ENCODE measurements at regions not wholly inside any gene's neighbourhood (a gene's known extent, or its start where the extent isn't known, plus 50 kb on each side); places are given as distances from the start of the nearest gene placed in this dataset.

DNA sequence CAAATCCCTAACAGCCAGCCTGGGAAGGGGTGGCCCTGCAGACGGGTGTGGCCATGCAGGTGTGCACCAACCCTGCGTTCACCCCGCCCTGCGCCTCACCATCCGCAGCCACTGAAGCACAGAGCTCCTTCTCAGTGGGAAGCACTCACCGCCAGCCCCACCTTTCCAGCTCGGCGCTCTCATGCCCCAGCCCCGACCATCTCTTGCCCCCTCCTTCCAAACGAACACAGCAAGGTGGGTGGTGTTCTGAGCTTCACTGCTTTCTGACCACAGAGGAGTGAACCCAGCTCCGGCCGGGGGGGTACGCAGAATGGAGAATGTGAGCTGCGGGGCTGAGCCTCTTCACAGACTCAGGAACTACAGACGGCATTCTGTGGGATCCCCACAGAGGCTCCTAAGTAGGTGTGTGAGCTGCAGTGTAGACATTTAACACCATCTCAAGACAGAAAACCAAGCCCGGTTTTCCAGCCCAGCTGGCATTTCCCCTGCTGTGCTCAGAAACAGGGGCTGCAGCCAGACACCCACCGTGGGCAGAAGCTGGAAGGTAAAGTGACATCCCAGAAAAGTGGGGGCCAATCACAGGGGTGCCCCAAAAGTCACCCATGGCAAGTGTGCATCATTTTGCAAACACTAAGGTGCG is 88.4 kb upstream of the RTL6 start:
- Histone ChIP-seq H3K4me2 (no peak overlapping the region), H3K9me3 (no peaks in the 10 kb centered on the region), H3F3A (replicated peaks; ENCODE audit: insufficient read depth) (no peaks in the 10 kb centered on the region), H3K4me1 (ENCODE audit: control insufficient read depth in 1 of 2, insufficient read depth in 2 of 2, low read depth in 1 of 2, low read length in 1 of 2) (no peaks in the 10 kb centered on the region), H3K79me2 (ENCODE audit: insufficient read depth) (no peaks in the 10 kb centered on the region), H3K27me3 (ENCODE audit: insufficient read depth) (no peaks in the 10 kb centered on the region), H3K4me3 (ENCODE audit: low read depth in 2 of 2, low read length in 1 of 2) (no peak overlapping the region), H2AFZ (ENCODE audit: low read depth) (no peak overlapping the region), H3K36me3 (replicated peaks in 1 of 2; ENCODE audit: control insufficient read depth in 1 of 2, insufficient read depth in 2 of 2, low read length in 1 of 2) (no peaks in the 10 kb centered on the region), H4K20me1 (ENCODE audit: insufficient read depth) (no peaks in the 10 kb centered on the region), H3K9ac (no peak overlapping the region), H3K9me2 (no peaks in the 10 kb centered on the region), H3K27ac (ENCODE audit: low read depth in 2 of 2, low read length in 1 of 2) (no peak overlapping the region)
- ChIA-PET CTCF (no interaction called here), POLR2A (no interaction called here)
- 64% methylated on average over 15 of the region's 18 CpGs for WGBS (ENCODE audit: low lambda C conversion rate)
- DNase-seq = no peak
- TF ChIP-seq RXRA (IDR thresholded peaks at IDR 0.05; ENCODE audit: borderline replicate concordance, low read depth) (no peak), TAF1 (IDR thresholded peaks at IDR 0.05; ENCODE audit: borderline replicate concordance, low read depth, low read length) (no peak), RCOR1 (IDR thresholded peaks at IDR 0.05; ENCODE audit: low read length) (no peak), FOXJ3 (CRISPR knock-in tag; IDR thresholded peaks at IDR 0.05) (no peak), RFX5 (IDR thresholded peaks at IDR 0.05; ENCODE audit: low read length) (no peak), POLR2AphosphoS5 (IDR thresholded peaks at IDR 0.05; ENCODE audit: low read depth, low read length) (no peak), MXI1 (IDR thresholded peaks at IDR 0.05; ENCODE audit: low read depth, low read length) (no peak)
- TF ChIP-seq, protein P1, sequence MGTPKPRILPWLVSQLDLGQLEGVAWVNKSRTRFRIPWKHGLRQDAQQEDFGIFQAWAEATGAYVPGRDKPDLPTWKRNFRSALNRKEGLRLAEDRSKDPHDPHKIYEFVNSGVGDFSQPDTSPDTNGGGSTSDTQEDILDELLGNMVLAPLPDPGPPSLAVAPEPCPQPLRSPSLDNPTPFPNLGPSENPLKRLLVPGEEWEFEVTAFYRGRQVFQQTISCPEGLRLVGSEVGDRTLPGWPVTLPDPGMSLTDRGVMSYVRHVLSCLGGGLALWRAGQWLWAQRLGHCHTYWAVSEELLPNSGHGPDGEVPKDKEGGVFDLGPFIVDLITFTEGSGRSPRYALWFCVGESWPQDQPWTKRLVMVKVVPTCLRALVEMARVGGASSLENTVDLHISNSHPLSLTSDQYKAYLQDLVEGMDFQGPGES (IDR thresholded peaks at IDR 0.05; ENCODE audit: low read depth, low read length) = no peak
- TF ChIP-seq, protein P2, sequence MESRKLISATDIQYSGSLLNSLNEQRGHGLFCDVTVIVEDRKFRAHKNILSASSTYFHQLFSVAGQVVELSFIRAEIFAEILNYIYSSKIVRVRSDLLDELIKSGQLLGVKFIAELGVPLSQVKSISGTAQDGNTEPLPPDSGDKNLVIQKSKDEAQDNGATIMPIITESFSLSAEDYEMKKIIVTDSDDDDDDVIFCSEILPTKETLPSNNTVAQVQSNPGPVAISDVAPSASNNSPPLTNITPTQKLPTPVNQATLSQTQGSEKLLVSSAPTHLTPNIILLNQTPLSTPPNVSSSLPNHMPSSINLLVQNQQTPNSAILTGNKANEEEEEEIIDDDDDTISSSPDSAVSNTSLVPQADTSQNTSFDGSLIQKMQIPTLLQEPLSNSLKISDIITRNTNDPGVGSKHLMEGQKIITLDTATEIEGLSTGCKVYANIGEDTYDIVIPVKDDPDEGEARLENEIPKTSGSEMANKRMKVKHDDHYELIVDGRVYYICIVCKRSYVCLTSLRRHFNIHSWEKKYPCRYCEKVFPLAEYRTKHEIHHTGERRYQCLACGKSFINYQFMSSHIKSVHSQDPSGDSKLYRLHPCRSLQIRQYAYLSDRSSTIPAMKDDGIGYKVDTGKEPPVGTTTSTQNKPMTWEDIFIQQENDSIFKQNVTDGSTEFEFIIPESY (IDR thresholded peaks at IDR 0.05; ENCODE audit: borderline replicate concordance, low read depth) = no peak

DNA sequence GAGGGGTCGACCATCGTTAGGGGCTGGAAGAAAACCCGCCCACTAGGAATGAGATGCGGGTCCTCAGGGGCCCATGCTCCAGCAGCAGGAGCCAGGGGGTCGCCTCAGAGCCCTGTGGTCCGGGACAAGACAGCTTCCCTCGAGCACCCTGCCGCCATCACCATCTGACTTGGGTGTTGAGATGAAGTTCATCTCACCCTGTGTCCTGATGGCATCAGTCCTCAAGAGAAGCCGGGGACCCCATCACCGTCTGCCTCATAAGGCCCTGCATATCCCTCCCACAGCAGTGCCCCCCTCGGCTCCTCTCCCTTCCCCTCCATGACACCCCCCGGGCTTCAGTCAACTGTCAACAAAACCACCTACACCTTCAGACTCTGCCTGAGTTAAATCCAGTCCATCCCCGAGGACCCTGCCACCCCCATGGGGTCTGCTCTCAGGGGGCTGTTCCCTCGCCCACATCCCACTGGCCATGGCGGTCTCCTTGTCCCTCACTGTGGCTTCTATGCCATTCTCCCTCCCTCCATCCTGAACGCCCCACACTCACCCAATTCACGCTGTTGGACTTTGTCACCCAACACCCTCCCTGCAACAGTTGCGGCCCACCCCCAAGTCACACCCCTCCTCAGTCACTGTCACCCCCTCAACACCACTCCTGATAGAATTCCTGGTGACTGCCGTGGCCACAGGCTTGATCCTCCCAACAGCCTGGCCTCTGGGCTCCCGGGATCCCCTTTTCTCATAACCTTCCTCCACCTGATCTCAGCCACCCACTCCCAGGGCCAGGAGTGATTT is 87.7 kb upstream of the RTL6 start:
- ChIA-PET CTCF (no interaction called here), POLR2A (no interaction called here)
- TF ChIP-seq TEAD4 (IDR thresholded peaks at IDR 0.05; ENCODE audit: borderline replicate concordance, insufficient read depth) = no peak
- TF ChIP-seq SIN3A (IDR thresholded peaks at IDR 0.05; ENCODE audit: borderline replicate concordance, low read depth, low read length) = no peak
- TF ChIP-seq, protein P3, sequence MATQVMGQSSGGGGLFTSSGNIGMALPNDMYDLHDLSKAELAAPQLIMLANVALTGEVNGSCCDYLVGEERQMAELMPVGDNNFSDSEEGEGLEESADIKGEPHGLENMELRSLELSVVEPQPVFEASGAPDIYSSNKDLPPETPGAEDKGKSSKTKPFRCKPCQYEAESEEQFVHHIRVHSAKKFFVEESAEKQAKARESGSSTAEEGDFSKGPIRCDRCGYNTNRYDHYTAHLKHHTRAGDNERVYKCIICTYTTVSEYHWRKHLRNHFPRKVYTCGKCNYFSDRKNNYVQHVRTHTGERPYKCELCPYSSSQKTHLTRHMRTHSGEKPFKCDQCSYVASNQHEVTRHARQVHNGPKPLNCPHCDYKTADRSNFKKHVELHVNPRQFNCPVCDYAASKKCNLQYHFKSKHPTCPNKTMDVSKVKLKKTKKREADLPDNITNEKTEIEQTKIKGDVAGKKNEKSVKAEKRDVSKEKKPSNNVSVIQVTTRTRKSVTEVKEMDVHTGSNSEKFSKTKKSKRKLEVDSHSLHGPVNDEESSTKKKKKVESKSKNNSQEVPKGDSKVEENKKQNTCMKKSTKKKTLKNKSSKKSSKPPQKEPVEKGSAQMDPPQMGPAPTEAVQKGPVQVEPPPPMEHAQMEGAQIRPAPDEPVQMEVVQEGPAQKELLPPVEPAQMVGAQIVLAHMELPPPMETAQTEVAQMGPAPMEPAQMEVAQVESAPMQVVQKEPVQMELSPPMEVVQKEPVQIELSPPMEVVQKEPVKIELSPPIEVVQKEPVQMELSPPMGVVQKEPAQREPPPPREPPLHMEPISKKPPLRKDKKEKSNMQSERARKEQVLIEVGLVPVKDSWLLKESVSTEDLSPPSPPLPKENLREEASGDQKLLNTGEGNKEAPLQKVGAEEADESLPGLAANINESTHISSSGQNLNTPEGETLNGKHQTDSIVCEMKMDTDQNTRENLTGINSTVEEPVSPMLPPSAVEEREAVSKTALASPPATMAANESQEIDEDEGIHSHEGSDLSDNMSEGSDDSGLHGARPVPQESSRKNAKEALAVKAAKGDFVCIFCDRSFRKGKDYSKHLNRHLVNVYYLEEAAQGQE (IDR thresholded peaks at IDR 0.05; ENCODE audit: low read depth, low read length) = no peak
- no peaks in the 10 kb centered on the region for H3K9me2 ChIP-seq
- no peaks in the 10 kb centered on the region for H4K20me1 ChIP-seq (ENCODE audit: insufficient read depth)
- no peaks in the 10 kb centered on the region for H3K79me2 ChIP-seq (ENCODE audit: insufficient read depth)
- H3F3A ChIP-seq (replicated peaks; ENCODE audit: insufficient read depth) = no peaks in the 10 kb centered on the region
- H2AFZ ChIP-seq (ENCODE audit: low read depth) = no peak overlapping the region
- no peak overlapping the region for H3K4me2 ChIP-seq
- WGBS (ENCODE audit: low lambda C conversion rate) = 52% methylated on average over 14 of the region's 20 CpGs
- H3K9me3 ChIP-seq = no peaks in the 10 kb centered on the region
- no peak for DNase-seq
- H3K4me3 ChIP-seq (ENCODE audit: low read depth in 2 of 2, low read length in 1 of 2) = no peak overlapping the region
- no peaks in the 10 kb centered on the region for H3K27me3 ChIP-seq (ENCODE audit: insufficient read depth)
- H3K27ac ChIP-seq (ENCODE audit: low read depth in 2 of 2, low read length in 1 of 2) = no peak overlapping the region
- no peaks in the 10 kb centered on the region for H3K4me1 ChIP-seq (ENCODE audit: control insufficient read depth in 1 of 2, insufficient read depth in 2 of 2, low read depth in 1 of 2, low read length in 1 of 2)
- no peaks in the 10 kb centered on the region for H3K36me3 ChIP-seq (replicated peaks in 1 of 2; ENCODE audit: control insufficient read depth in 1 of 2, insufficient read depth in 2 of 2, low read length in 1 of 2)
- no peak overlapping the region for H3K9ac ChIP-seq
